ENCODE measurements at regions not wholly inside any gene's neighbourhood (a gene's known extent, or its start where the extent isn't known, plus 50 kb on each side); places are given as distances from the start of the nearest gene placed in this dataset.

GRCh38 chr2:60641811-60642788 lies 88.6 kb upstream of the BCL11A start:
- H3K4me1 ChIP-seq = no peaks in the 10 kb centered on the region

GRCh38 chr2:60643747-60644146 lies 90.3 kb upstream of the BCL11A start:
- no peak overlapping the region for H3K4me3 ChIP-seq (ENCODE audit: low read depth, low read length)
- H3K27me3 ChIP-seq (ENCODE audit: control insufficient read depth, insufficient read depth, low read length) = no peaks in the 10 kb centered on the region
- H3K79me2 ChIP-seq = no peaks in the 10 kb centered on the region
- no peaks in the 10 kb centered on the region for H3K36me3 ChIP-seq (ENCODE audit: control insufficient read depth, insufficient read depth, low read length)
- H3K4me1 ChIP-seq = no peaks in the 10 kb centered on the region
- no peak overlapping the region for H3K4me2 ChIP-seq (ENCODE audit: low read length)
- no peak overlapping the region for H2AFZ ChIP-seq
- no peak for TF ChIP-seq CTCF (IDR thresholded peaks at IDR 0.05)
- no peak overlapping the region for H3K9ac ChIP-seq
- H3K9me3 ChIP-seq (ENCODE audit: control insufficient read depth, low read length) = no peaks in the 10 kb centered on the region
- H3K27ac ChIP-seq = no peak overlapping the region

More at GRCh38 chr2:60641811-60642788, 88.6 kb upstream of the BCL11A start:
- H3K27ac ChIP-seq = no peak overlapping the region
- no peaks in the 10 kb centered on the region for H3K79me2 ChIP-seq
- peak; percentile 82 for TF ChIP-seq CTCF (IDR thresholded peaks at IDR 0.05)
- H3K9me3 ChIP-seq (ENCODE audit: control insufficient read depth, low read length) = no peaks in the 10 kb centered on the region
- H2AFZ ChIP-seq = no peak overlapping the region
- H3K4me3 ChIP-seq (ENCODE audit: low read depth, low read length) = no peak overlapping the region
- H3K4me2 ChIP-seq (ENCODE audit: low read length) = no peak overlapping the region
- no peaks in the 10 kb centered on the region for H3K27me3 ChIP-seq (ENCODE audit: control insufficient read depth, insufficient read depth, low read length)
- H3K36me3 ChIP-seq (ENCODE audit: control insufficient read depth, insufficient read depth, low read length) = no peaks in the 10 kb centered on the region
- no peak overlapping the region for H3K9ac ChIP-seq

GRCh38 chr2:60644951-60645350 lies 91.5 kb upstream of the BCL11A start:
- TF ChIP-seq CTCF (IDR thresholded peaks at IDR 0.05) = no peak
- no peak overlapping the region for H2AFZ ChIP-seq
- no peaks in the 10 kb centered on the region for H3K4me1 ChIP-seq
- H3K4me2 ChIP-seq (ENCODE audit: low read length) = no peak overlapping the region
- H3K79me2 ChIP-seq = no peaks in the 10 kb centered on the region
- H3K27me3 ChIP-seq (ENCODE audit: control insufficient read depth, insufficient read depth, low read length) = no peaks in the 10 kb centered on the region
- no peak overlapping the region for H3K4me3 ChIP-seq (ENCODE audit: low read depth, low read length)
- H3K27ac ChIP-seq = no peak overlapping the region
- no peak overlapping the region for H3K9ac ChIP-seq
- H3K36me3 ChIP-seq (ENCODE audit: control insufficient read depth, insufficient read depth, low read length) = no peaks in the 10 kb centered on the region
- H3K9me3 ChIP-seq (ENCODE audit: control insufficient read depth, low read length) = no peaks in the 10 kb centered on the region

GRCh38 chr2:60648191-60648590 lies 94.7 kb upstream of the BCL11A start:
- no peaks in the 10 kb centered on the region for H3K4me1 ChIP-seq
- no peak overlapping the region for H2AFZ ChIP-seq
- no peaks in the 10 kb centered on the region for H3K9me3 ChIP-seq (ENCODE audit: control insufficient read depth, low read length)
- H3K36me3 ChIP-seq (ENCODE audit: control insufficient read depth, insufficient read depth, low read length) = no peaks in the 10 kb centered on the region
- H3K79me2 ChIP-seq = no peaks in the 10 kb centered on the region
- H3K9ac ChIP-seq = no peak overlapping the region
- H3K27me3 ChIP-seq (ENCODE audit: control insufficient read depth, insufficient read depth, low read length) = no peaks in the 10 kb centered on the region
- H3K4me2 ChIP-seq (ENCODE audit: low read length) = no peak overlapping the region
- TF ChIP-seq CTCF (IDR thresholded peaks at IDR 0.05) = no peak
- H3K27ac ChIP-seq = no peak overlapping the region
- no peak overlapping the region for H3K4me3 ChIP-seq (ENCODE audit: low read depth, low read length)

All from parathyroid adenoma (tissue), 2 donors.